ENCODE measurements at regions not wholly inside any gene's neighbourhood (a gene's known extent, or its start where the extent isn't known, plus 50 kb on each side); places are given as distances from the start of the nearest gene placed in this dataset.

DNA sequence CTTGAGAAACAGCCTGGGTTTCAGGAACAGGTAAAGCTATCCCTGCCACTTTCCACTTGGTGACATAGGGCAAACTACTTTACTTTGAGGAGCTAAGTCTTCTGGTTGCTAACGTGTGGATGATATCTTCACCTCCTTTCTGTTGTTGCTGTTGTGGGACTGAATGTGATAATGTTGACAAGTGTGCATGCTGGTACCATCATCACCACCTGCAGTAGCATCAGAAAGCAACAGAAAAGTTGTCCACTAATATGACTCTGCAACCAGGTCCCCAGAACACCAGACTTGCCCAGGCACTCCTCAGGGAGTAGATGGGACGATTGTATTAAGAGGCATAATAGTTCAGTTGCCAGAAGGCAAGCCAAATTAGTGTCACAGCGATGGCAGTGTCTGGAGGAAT, 203.2 kb upstream of the MCTP2 start:
- FAIRE-seq (no peak), DNase-seq (ENCODE audit: insufficient read length) (no peak)
- no peak for TF ChIP-seq POLR2AphosphoS5 (IDR thresholded peaks at IDR 0.05; ENCODE audit: low read depth, low read length)
- no peak for TF ChIP-seq POLR2A (IDR thresholded peaks at IDR 0.05; ENCODE audit: low read depth, low read length)
- no peak for TF ChIP-seq TAF1 (IDR thresholded peaks at IDR 0.05; ENCODE audit: borderline replicate concordance, low read depth, low read length)

DNA sequence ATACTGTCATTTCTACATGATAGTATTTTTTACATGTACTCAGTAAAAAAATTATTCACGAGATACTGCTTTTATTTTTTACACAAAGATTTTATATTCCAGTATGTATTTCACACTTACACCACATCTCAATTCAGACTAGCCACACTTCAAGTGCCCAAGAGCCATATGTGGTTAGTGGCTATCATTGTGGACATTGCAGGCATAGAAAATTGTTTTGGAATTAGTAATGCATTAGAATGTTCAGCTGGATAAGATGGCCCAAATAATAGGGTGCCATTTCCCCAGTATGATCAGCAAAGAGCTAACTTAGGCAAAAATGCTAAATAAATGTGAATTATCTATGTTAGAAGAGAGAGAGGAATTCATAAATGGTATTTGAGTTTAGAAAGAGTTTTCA, 203.8 kb upstream of the MCTP2 start:
- DNase-seq (ENCODE audit: insufficient read length) (no peak), FAIRE-seq (no peak)
- no peak for TF ChIP-seq POLR2A (IDR thresholded peaks at IDR 0.05; ENCODE audit: low read depth, low read length)
- no peak for TF ChIP-seq TAF1 (IDR thresholded peaks at IDR 0.05; ENCODE audit: borderline replicate concordance, low read depth, low read length)
- TF ChIP-seq POLR2AphosphoS5 (IDR thresholded peaks at IDR 0.05; ENCODE audit: low read depth, low read length): no peak

DNA sequence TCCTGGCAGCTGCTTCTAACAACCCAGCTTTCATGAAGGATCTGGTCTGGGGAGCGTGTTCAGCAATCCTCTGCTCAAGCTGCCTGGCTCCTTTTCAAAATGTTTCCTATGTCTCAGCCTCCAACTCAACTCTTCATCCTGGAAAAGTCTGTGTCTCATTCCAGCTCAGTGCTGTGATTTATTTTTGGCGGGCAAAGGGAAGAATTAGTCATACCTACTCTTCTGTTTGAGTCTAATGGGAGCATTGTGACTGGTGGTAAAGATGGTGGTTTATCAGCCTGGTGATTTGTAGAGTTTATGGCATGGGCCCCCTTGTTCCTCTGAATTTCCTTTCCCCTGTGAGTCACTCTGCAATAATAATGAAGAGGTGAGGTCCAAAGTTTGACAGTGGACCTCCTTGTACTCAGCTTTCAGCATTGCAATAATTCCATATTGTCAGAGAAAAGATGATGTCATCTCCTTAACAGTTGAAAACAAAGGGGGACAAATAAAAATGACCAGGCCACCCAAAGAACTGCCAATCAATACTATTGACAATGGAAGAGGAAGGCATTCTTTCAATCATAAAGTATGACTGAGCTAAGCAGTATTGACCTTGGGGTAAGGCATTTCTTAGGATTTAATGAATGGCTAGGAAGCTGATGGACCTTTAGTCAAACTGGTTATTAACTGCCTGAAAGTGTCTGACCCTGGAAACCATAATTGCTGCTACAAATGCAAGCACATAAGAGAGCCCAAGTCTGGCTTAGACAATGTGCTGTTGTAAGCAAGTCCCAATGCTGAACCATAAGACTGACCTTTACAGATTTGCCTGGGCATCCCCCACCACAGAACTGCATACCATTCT, 204.7 kb upstream of the MCTP2 start:
- DNase-seq (ENCODE audit: insufficient read length) (no peak), FAIRE-seq (no peak)
- TF ChIP-seq TAF1 (IDR thresholded peaks at IDR 0.05; ENCODE audit: borderline replicate concordance, low read depth, low read length) (no peak), POLR2AphosphoS5 (IDR thresholded peaks at IDR 0.05; ENCODE audit: low read depth, low read length) (no peak), POLR2A (IDR thresholded peaks at IDR 0.05; ENCODE audit: low read depth, low read length) (no peak)

DNA sequence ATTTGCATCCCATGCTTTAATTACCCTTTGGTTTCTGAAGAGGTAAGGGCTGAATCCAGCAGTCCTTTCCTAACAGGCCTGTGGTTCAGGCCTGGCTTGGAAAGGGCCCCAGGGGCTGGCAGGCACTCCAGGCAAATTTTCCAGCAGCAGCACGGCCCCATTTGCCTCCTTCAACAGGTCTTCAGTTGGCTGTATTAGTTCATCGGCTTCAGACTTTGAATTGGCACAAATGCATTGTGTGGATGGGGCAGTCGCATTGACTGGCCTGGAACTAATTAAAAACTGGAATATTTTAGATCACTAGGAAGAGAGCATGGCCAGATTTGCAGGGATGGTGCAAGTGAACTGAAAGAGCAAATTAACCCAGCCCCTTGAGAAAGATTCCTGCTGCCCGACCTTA, 207.8 kb upstream of the MCTP2 start:
- TF ChIP-seq POLR2AphosphoS5 (IDR thresholded peaks at IDR 0.05; ENCODE audit: low read depth, low read length): no peak
- TF ChIP-seq TAF1 (IDR thresholded peaks at IDR 0.05; ENCODE audit: borderline replicate concordance, low read depth, low read length): no peak
- TF ChIP-seq POLR2A (IDR thresholded peaks at IDR 0.05; ENCODE audit: low read depth, low read length): no peak
- no peak for DNase-seq (ENCODE audit: insufficient read length)
- no peak for FAIRE-seq

GRCh38 chr15:94021621-94022320, 209.6 kb upstream of the MCTP2 start:
- TF ChIP-seq POLR2AphosphoS5 (IDR thresholded peaks at IDR 0.05; ENCODE audit: low read depth, low read length): no peak
- TF ChIP-seq POLR2A (IDR thresholded peaks at IDR 0.05; ENCODE audit: low read depth, low read length): no peak
- TF ChIP-seq TAF1 (IDR thresholded peaks at IDR 0.05; ENCODE audit: borderline replicate concordance, low read depth, low read length): no peak
- DNase-seq (ENCODE audit: insufficient read length) (no peak), FAIRE-seq (no peak)

- no peak for FAIRE-seq
These were observed 212.3 kb upstream of the MCTP2 start for GRCh38 chr15:94019062-94019461.

GRCh38 chr15:94015324-94015723, 216.0 kb upstream of the MCTP2 start:
- no peak for FAIRE-seq
- DNase-seq (ENCODE audit: insufficient read length): no peak
- no peak for TF ChIP-seq TAF1 (IDR thresholded peaks at IDR 0.05; ENCODE audit: borderline replicate concordance, low read depth, low read length)
- no peak for TF ChIP-seq POLR2A (IDR thresholded peaks at IDR 0.05; ENCODE audit: low read depth, low read length)
- TF ChIP-seq POLR2AphosphoS5 (IDR thresholded peaks at IDR 0.05; ENCODE audit: low read depth, low read length): no peak

More at GRCh38 chr15:94019062-94019461, 212.3 kb upstream of the MCTP2 start:
- TF ChIP-seq TAF1 (IDR thresholded peaks at IDR 0.05; ENCODE audit: borderline replicate concordance, low read depth, low read length): no peak
- TF ChIP-seq POLR2A (IDR thresholded peaks at IDR 0.05; ENCODE audit: low read depth, low read length): no peak
- TF ChIP-seq POLR2AphosphoS5 (IDR thresholded peaks at IDR 0.05; ENCODE audit: low read depth, low read length): no peak
- DNase-seq (ENCODE audit: insufficient read length): no peak

DNA sequence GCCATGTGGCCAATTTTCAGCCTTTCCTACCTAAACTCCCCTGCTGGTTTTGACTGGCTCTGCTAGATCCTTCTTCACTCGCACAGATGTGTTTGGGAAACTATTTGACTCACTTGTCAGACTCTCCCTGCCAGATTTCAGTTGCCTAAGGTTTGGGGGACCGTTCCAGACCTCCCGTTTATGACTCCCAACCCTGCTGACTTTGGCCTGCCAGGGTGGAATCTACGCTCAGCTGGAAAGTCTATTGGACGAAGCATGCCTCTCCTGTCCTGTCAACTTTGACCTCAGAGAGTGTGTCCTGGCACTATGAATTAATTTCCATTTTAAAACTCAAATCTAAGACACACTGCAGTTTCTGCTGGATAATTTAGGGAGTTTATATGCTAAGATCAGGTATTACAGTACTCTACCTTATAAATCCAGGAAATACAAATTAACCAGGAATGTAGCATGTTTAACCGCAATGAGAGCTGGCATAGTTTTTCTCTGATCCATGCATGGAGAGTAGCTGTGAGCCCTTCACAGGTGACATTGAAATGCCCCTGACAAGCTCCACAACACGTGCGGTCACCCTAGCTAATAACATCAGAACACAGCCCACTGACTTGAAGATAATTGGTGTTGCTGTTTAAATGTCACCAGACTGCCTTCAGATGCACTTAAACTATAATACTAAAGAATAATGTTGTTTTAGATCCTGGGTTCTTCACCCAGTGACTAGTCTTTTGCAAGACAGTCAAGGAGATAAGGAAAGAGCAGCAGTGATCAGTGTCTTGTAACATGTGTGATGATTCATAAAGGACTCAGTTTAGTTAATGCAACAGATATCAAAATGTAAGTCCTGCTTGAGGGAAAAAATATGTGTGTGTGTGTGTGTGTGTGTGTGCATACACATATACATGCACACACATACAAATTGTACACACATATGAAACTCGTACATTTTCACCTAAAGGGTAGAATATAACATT, 223.0 kb upstream of the MCTP2 start:
- DNase-seq (ENCODE audit: insufficient read length) (no peak), FAIRE-seq (no peak)
- TF ChIP-seq TAF1 (IDR thresholded peaks at IDR 0.05; ENCODE audit: borderline replicate concordance, low read depth, low read length): no peak
- TF ChIP-seq POLR2AphosphoS5 (IDR thresholded peaks at IDR 0.05; ENCODE audit: low read depth, low read length): no peak
- TF ChIP-seq POLR2A (IDR thresholded peaks at IDR 0.05; ENCODE audit: low read depth, low read length): no peak

DNA sequence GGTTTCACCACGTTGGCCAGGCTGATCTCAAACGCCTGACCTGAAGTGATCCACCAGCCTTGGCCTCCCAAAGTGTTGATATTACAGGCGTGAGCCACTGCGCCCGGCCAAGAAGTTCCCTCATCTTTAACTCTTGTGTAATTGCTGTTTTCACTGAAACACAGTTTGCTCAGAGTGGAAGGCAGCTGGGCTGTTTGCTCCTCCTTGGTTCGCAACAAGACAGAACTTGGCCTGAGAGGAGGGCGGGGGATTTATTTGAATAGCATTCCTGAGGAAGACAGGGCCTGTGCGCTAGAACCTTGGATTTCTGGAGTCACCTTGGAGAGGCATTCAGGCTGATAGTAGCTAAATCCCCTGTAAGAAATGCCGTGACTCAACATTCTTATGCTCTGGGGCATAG, 226.7 kb upstream of the MCTP2 start:
- TF ChIP-seq TAF1 (IDR thresholded peaks at IDR 0.05; ENCODE audit: borderline replicate concordance, low read depth, low read length) (no peak), POLR2A (IDR thresholded peaks at IDR 0.05; ENCODE audit: low read depth, low read length) (no peak), POLR2AphosphoS5 (IDR thresholded peaks at IDR 0.05; ENCODE audit: low read depth, low read length) (no peak)
- DNase-seq (ENCODE audit: insufficient read length): no peak
- FAIRE-seq: no peak

DNA sequence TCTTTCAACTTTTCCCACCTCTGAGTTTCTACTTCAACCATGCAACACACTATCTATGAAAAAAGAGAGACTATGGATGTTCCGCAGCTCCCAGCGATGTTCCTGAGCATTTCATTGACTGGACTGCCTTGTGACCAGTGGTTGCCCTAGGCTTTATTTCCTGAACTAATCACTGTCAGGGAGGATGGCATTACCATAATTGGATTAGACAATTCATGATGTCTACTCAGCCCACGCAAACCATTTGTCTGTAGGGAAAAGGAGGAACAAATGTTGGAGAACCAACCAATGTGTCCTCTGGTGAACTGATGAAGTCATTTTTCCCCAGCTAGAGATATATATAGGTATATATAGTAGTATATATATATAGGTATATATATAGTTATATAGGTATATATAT, 229.3 kb upstream of the MCTP2 start:
- TF ChIP-seq POLR2A (IDR thresholded peaks at IDR 0.05; ENCODE audit: low read depth, low read length): no peak
- no peak for TF ChIP-seq TAF1 (IDR thresholded peaks at IDR 0.05; ENCODE audit: borderline replicate concordance, low read depth, low read length)
- TF ChIP-seq POLR2AphosphoS5 (IDR thresholded peaks at IDR 0.05; ENCODE audit: low read depth, low read length): no peak
- FAIRE-seq (no peak), DNase-seq (ENCODE audit: insufficient read length) (no peak)

GRCh38 chr15:94001255-94001801, 230.0 kb upstream of the MCTP2 start:
- FAIRE-seq (no peak), DNase-seq (ENCODE audit: insufficient read length) (no peak)
- no peak for TF ChIP-seq POLR2AphosphoS5 (IDR thresholded peaks at IDR 0.05; ENCODE audit: low read depth, low read length)
- no peak for TF ChIP-seq POLR2A (IDR thresholded peaks at IDR 0.05; ENCODE audit: low read depth, low read length)
- no peak for TF ChIP-seq TAF1 (IDR thresholded peaks at IDR 0.05; ENCODE audit: borderline replicate concordance, low read depth, low read length)
